GM19043 (cell line): ENCODE measurements at regions not wholly inside any gene's neighbourhood (a gene's known extent, or its start where the extent isn't known, plus 50 kb on each side); places are given as distances from the start of the nearest gene placed in this dataset.
"Not testable (repeated sequence)": the region's sequence is repeated elsewhere in the genome, so short reads cannot be mapped to it uniquely, and the experiment has no call there.

ENCODE experiments used
- ATAC-seq: cut with Tn5 transposase; IDR thresholded peaks from one replicate; pipeline ENCODE4 v1.9.1; 2021; ENCODE audit warnings: low read depth; ENCODE audit not compliant: unreplicated experiment

GRCh38 chr1:218896202-218896601 lies 277.5 kb upstream of the LYPLAL1 start:
- no peak for ATAC-seq

- ATAC-seq, result no peak
Observed at GRCh38 chr1:218898921-218899320, 274.8 kb upstream of the LYPLAL1 start.

GRCh38 chr1:218900615-218901014 lies 273.1 kb upstream of the LYPLAL1 start:
- ATAC-seq, result no peak

GRCh38 chr1:218904416-218904815 lies 269.3 kb upstream of the LYPLAL1 start:
- ATAC-seq, result no peak

GRCh38 chr1:218916720-218917119 lies 257.0 kb upstream of the LYPLAL1 start:
- no peak for ATAC-seq

- ATAC-seq, result no peak
Observed at GRCh38 chr1:218917656-218918055, 256.0 kb upstream of the LYPLAL1 start.

GRCh38 chr1:218925777-218926176 lies 247.9 kb upstream of the LYPLAL1 start:
- no peak for ATAC-seq

- ATAC-seq, result no peak
Observed at GRCh38 chr1:218926631-218927030, 247.0 kb upstream of the LYPLAL1 start.

- no peak for ATAC-seq
Observed at GRCh38 chr1:218930000-218930399, 243.7 kb upstream of the LYPLAL1 start.

GRCh38 chr1:218930472-218931241 lies 243.0 kb upstream of the LYPLAL1 start:
- no peak for ATAC-seq

- no peak for ATAC-seq
Observed at GRCh38 chr1:218931324-218931723, 242.4 kb upstream of the LYPLAL1 start.

- ATAC-seq, result no peak
Observed at GRCh38 chr1:218933513-218933912, 240.2 kb upstream of the LYPLAL1 start.

GRCh38 chr1:218935408-218935807 lies 238.3 kb upstream of the LYPLAL1 start:
- not testable (repeated sequence) for ATAC-seq

GRCh38 chr1:218938259-218938658 lies 235.4 kb upstream of the LYPLAL1 start:
- no peak for ATAC-seq

GRCh38 chr1:218939095-218939494 lies 234.6 kb upstream of the LYPLAL1 start:
- ATAC-seq, result no peak

- no peak for ATAC-seq
Observed at GRCh38 chr1:218942431-218942830, 231.2 kb upstream of the LYPLAL1 start.

- no peak for ATAC-seq
Observed at GRCh38 chr1:218943371-218943770, 230.3 kb upstream of the LYPLAL1 start.

- no peak for ATAC-seq
Observed at GRCh38 chr1:218945050-218945449, 228.6 kb upstream of the LYPLAL1 start.

GRCh38 chr1:218946147-218946546 lies 227.5 kb upstream of the LYPLAL1 start:
- ATAC-seq, result no peak

- ATAC-seq, result no peak
Observed at GRCh38 chr1:218948446-218948845, 225.2 kb upstream of the LYPLAL1 start.

GRCh38 chr1:218953386-218953785 lies 220.3 kb upstream of the LYPLAL1 start:
- no peak for ATAC-seq

- ATAC-seq, result no peak
Observed at GRCh38 chr1:218957971-218958370, 215.7 kb upstream of the LYPLAL1 start.

GRCh38 chr1:218959784-218960183 lies 213.9 kb upstream of the LYPLAL1 start:
- no peak for ATAC-seq
